DOHH2 (cell line): ENCODE measurements at regions not wholly inside any gene's neighbourhood (a gene's known extent, or its start where the extent isn't known, plus 50 kb on each side); places are given as distances from the start of the nearest gene placed in this dataset.

Experiments
- H3F3A ChIP-seq: fragments of 200-600 bp; sonication (generic), shearing (Covaris generic); 2 replicates; pipeline ENCODE4 v1.6.0; 2016; ENCODE audit warnings: antibody characterized with exemption, mild to moderate bottlenecking; ENCODE audit not compliant: control insufficient read depth, insufficient read depth
- H3K27ac ChIP-seq: fragments of 200-600 bp; sonication (generic); 2 replicates; pipeline ENCODE4 v1.5.1; 2014; ENCODE audit warnings: low read depth, mild to moderate bottlenecking, low read length, moderate library complexity
- H3K27me3 ChIP-seq: fragments of 200-600 bp; sonication (generic); 2 replicates; pipeline ENCODE4 v1.6.1; 2014; ENCODE audit warnings: mild to moderate bottlenecking, low read length, mixed read lengths; ENCODE audit not compliant: control insufficient read depth
- H3K36me3 ChIP-seq: fragments of 200-600 bp; sonication (generic); 2 replicates; pipeline ENCODE4 v1.6.1; 2014; ENCODE audit warnings: mild to moderate bottlenecking, low read length, moderate library complexity, mixed read lengths; ENCODE audit not compliant: control insufficient read depth
- H3K4me1 ChIP-seq: fragments of 200-600 bp; sonication (generic); 2 replicates; pipeline ENCODE4 v1.6.1; 2014; ENCODE audit warnings: mild to moderate bottlenecking, low read length, mixed read lengths; ENCODE audit not compliant: control insufficient read depth
- H3K4me2 ChIP-seq: fragments of 200-600 bp; sonication (generic); 2 replicates; pipeline ENCODE4 v1.6.0; 2014; ENCODE audit warnings: mild to moderate bottlenecking, low read length, moderate library complexity
- H3K4me3 ChIP-seq: fragments of 200-600 bp; sonication (generic); 2 replicates; pipeline ENCODE4 v1.5.1; 2014; ENCODE audit warnings: mild to moderate bottlenecking, low read length, mixed read lengths
- H3K79me2 ChIP-seq: fragments of 200-600 bp; sonication (generic); 2 replicates; pipeline ENCODE4 v1.6.1; 2014; ENCODE audit warnings: mild to moderate bottlenecking, low read length, mixed read lengths; ENCODE audit not compliant: control insufficient read depth
- H3K9me2 ChIP-seq: fragments of 200-600 bp; sonication (generic); replicated peaks from 2 replicates; pipeline ENCODE4 v1.6.1; 2014; ENCODE audit warnings: mild to moderate bottlenecking, low read length, mixed read lengths; ENCODE audit not compliant: control insufficient read depth
- H3K9me3 ChIP-seq: fragments of 200-600 bp; sonication (generic); 2 replicates; pipeline ENCODE4 v1.6.1; 2014; ENCODE audit warnings: antibody characterized with exemption, low read length, mixed read lengths; ENCODE audit not compliant: control insufficient read depth, insufficient read depth
- H4K20me1 ChIP-seq: fragments of 200-600 bp; sonication (generic); 2 replicates; pipeline ENCODE4 v1.6.0; 2014; ENCODE audit warnings: low read depth, mild to moderate bottlenecking, antibody characterized with exemption, low read length, moderate library complexity; ENCODE audit not compliant: control insufficient read depth, insufficient read depth
- EZH2phosphoT487 ChIP-seq: fragments of 200-600 bp; sonication (generic); IDR thresholded peaks from 2 replicates; pipeline ENCODE4 v1.6.1; 2017; ENCODE audit warnings: borderline replicate concordance, mild to moderate bottlenecking, antibody characterized with exemption, low read length, moderate library complexity, mixed read lengths
- TF ChIP-seq, protein P1 (sequence below): fragments of 200-600 bp; sonication (generic); IDR thresholded peaks from one replicate; pipeline ENCODE4 v1.5.1; 2014; ENCODE audit warnings: antibody characterized with exemption, mild to moderate bottlenecking, low read depth, low read length; ENCODE audit not compliant: poor library complexity, severe bottlenecking

DNA sequence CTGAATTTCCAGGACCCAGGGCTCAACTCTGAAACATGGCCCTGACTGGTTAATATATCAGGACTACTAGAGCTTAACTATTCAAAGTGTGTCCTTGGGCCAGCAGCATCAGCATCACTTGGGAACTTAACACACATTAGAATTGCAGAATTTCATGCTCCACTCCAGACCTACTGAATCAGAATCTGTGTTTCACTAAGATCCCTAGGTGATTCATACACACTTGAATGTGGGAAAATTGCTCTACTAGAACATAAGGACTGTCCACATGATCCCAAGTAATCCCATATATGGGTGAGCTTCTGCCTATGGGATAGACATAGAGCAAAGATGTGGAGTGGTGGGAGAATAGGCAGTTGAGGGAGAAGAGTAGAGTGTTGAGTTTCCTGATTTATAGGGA lies 192.5 kb upstream of the CLNK start:
- peaks cover 10% of the 10 kb centered on the region for H3K4me1 ChIP-seq
- H3K9me2 ChIP-seq = no peaks in the 10 kb centered on the region
- H4K20me1 ChIP-seq = no peaks in the 10 kb centered on the region
- H3K27ac ChIP-seq = no peak overlapping the region
- no peak overlapping the region for H3K4me3 ChIP-seq
- H3K27me3 ChIP-seq = no peaks in the 10 kb centered on the region
- no peak for TF ChIP-seq EZH2phosphoT487
- TF ChIP-seq, protein P1, sequence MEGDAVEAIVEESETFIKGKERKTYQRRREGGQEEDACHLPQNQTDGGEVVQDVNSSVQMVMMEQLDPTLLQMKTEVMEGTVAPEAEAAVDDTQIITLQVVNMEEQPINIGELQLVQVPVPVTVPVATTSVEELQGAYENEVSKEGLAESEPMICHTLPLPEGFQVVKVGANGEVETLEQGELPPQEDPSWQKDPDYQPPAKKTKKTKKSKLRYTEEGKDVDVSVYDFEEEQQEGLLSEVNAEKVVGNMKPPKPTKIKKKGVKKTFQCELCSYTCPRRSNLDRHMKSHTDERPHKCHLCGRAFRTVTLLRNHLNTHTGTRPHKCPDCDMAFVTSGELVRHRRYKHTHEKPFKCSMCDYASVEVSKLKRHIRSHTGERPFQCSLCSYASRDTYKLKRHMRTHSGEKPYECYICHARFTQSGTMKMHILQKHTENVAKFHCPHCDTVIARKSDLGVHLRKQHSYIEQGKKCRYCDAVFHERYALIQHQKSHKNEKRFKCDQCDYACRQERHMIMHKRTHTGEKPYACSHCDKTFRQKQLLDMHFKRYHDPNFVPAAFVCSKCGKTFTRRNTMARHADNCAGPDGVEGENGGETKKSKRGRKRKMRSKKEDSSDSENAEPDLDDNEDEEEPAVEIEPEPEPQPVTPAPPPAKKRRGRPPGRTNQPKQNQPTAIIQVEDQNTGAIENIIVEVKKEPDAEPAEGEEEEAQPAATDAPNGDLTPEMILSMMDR = no peak
- no peaks in the 10 kb centered on the region for H3K79me2 ChIP-seq
- no peaks in the 10 kb centered on the region for H3K36me3 ChIP-seq
- no peaks in the 10 kb centered on the region for H3F3A ChIP-seq
- no peak overlapping the region for H3K4me2 ChIP-seq
- no peaks in the 10 kb centered on the region for H3K9me3 ChIP-seq

DNA sequence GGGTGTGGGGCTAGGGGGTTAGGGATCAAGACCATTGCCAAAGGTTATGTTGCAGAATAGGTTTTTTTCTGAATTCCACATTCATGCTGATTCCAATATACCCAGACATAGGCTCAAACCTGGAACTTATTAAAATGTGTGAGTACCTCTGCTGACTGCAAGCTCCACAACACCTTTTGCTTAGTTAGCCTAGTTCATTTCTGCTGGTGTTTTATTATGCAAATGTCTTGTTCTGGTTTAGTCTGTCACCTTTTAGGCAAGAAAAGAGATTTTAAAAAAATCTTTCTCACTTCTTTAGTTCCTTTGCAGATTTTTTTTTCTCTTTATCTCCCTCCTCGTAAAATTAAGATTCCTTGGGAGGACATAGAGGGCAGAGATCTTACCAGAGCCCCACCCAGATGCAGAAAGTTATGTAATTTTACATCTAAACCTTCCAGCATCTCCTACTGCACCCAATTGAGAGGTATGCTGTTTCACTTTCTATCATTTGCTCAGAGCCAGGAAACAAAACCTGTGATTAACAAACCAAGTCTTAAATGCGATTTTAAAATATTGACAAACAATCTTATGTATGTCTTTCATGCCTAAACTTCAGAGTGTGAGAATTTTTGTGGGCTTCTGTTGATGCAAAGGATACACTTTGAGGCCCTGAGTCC lies 190.7 kb upstream of the CLNK start:
- no peaks in the 10 kb centered on the region for H4K20me1 ChIP-seq

DNA sequence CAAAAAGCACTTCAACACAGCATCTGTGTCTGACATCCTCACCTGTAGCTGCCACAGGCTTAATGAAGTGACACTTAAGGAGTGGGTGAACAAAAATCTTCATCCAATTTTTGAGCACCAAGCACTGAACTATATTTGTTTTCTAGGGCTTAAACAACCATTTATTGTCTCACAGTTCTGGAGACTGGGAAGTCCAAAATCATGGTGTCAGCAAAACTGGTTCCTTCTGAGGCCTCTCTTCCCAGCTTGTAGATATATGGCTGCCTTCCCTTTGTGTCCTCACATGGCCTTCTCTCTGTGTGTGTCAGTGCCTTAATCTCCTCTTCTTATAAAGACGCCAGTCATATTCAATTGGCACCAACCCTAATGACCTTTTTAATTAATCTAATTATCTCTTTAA lies 189.2 kb upstream of the CLNK start:
- H3K4me3 ChIP-seq = no peak overlapping the region
- no peaks in the 10 kb centered on the region for H3K9me2 ChIP-seq
- TF ChIP-seq, protein P1 = no peak
- TF ChIP-seq EZH2phosphoT487 = no peak
- no peak overlapping the region for H3K4me2 ChIP-seq
- no peaks in the 10 kb centered on the region for H3K9me3 ChIP-seq
- no peak overlapping the region for H3K27ac ChIP-seq
- H4K20me1 ChIP-seq = no peaks in the 10 kb centered on the region
- H3K79me2 ChIP-seq = no peaks in the 10 kb centered on the region
- H3K36me3 ChIP-seq = no peaks in the 10 kb centered on the region
- H3K27me3 ChIP-seq = no peaks in the 10 kb centered on the region
- H3K4me1 ChIP-seq = peaks cover 10% of the 10 kb centered on the region
- no peaks in the 10 kb centered on the region for H3F3A ChIP-seq

More for the DNA sequence above, 190.7 kb upstream of the CLNK start:
- Histone ChIP-seq H3K79me2 (no peaks in the 10 kb centered on the region), H3K27ac (no peak overlapping the region), H3K4me1 (peaks cover 10% of the 10 kb centered on the region), H3K4me3 (no peak overlapping the region), H3K9me2 (no peaks in the 10 kb centered on the region), H3K4me2 (no peak overlapping the region), H3F3A (no peaks in the 10 kb centered on the region), H3K36me3 (no peaks in the 10 kb centered on the region), H3K27me3 (no peaks in the 10 kb centered on the region), H3K9me3 (no peaks in the 10 kb centered on the region)
- TF ChIP-seq, protein P1 = no peak
- TF ChIP-seq EZH2phosphoT487 = no peak
